ENCODE measurements at regions not wholly inside any gene's neighbourhood (a gene's known extent, or its start where the extent isn't known, plus 50 kb on each side); places are given as distances from the start of the nearest gene placed in this dataset.

DNA sequence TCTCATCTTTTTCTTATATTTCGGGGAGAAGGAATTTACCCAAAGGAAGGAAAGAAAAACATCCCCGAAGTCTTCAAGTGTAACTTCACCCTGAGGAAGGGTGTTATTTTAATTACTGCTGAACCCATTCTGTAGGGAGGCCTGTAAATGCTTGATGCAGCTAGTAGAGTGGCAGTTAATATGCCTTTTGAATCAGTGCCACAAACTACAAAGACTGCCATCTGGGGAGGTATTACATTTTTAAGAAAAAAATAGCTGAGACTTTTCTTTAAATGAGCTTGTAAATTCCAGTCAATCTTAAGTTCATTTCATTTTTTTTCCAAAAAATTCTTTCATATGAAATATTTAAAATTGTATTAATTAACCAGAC lies 233.1 kb upstream of the FERD3L start:
- H3K4ac ChIP-seq (replicated peaks; ENCODE audit: insufficient read length, low read depth, low read length) = no peak overlapping the region
- no peak overlapping the region for H3K23ac ChIP-seq (ENCODE audit: insufficient read length)
- H3K79me2 ChIP-seq (ENCODE audit: control insufficient read depth in 1 of 2, insufficient read depth in 2 of 2, low read length in 2 of 2) = no peaks in the 10 kb centered on the region
- H3K27me3 ChIP-seq (replicated peaks in 1 of 4; ENCODE audit: control insufficient read depth in 3 of 4, extremely low read depth in 1 of 4, insufficient read depth in 3 of 4, low read length in 3 of 4) = no peaks in the 10 kb centered on the region
- H4K91ac ChIP-seq (replicated peaks; ENCODE audit: insufficient read length, low read length) = no peak overlapping the region
- TF ChIP-seq EP300 (IDR thresholded peaks at IDR 0.05; ENCODE audit: borderline replicate concordance in 1 of 2, low read depth in 2 of 2, low read length in 2 of 2) (no peak), EGR1 (IDR thresholded peaks at IDR 0.05; ENCODE audit: borderline replicate concordance, low read depth, low read length) (no peak), TAF7 (optimal IDR thresholded peaks at IDR 0.05; ENCODE audit: borderline replicate concordance, low read depth, low read length) (no peak), BCL11A (IDR thresholded peaks at IDR 0.05; ENCODE audit: low read depth in 2 of 2, low read length in 2 of 2) (no peak), BACH1 (IDR thresholded peaks at IDR 0.05; ENCODE audit: low read length) (no peak), HDAC6 (IDR thresholded peaks at IDR 0.05; ENCODE audit: low read depth, low read length) (no peak), NANOG (IDR thresholded peaks at IDR 0.05; ENCODE audit: insufficient read depth, low read depth, low read length, poor library complexity, severe bottlenecking) (no peak), POLR2A (IDR thresholded peaks at IDR 0.05; ENCODE audit: control extremely low read depth in 1 of 2, low read depth in 2 of 2, low read length in 2 of 2) (no peak), CEBPB (IDR thresholded peaks at IDR 0.05; ENCODE audit: low read depth, low read length) (no peak)
- TF ChIP-seq, protein P1, sequence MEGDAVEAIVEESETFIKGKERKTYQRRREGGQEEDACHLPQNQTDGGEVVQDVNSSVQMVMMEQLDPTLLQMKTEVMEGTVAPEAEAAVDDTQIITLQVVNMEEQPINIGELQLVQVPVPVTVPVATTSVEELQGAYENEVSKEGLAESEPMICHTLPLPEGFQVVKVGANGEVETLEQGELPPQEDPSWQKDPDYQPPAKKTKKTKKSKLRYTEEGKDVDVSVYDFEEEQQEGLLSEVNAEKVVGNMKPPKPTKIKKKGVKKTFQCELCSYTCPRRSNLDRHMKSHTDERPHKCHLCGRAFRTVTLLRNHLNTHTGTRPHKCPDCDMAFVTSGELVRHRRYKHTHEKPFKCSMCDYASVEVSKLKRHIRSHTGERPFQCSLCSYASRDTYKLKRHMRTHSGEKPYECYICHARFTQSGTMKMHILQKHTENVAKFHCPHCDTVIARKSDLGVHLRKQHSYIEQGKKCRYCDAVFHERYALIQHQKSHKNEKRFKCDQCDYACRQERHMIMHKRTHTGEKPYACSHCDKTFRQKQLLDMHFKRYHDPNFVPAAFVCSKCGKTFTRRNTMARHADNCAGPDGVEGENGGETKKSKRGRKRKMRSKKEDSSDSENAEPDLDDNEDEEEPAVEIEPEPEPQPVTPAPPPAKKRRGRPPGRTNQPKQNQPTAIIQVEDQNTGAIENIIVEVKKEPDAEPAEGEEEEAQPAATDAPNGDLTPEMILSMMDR (IDR thresholded peaks at IDR 0.05; ENCODE audit: control extremely low read depth in 1 of 3, insufficient read depth in 1 of 3, low read depth in 1 of 3, low read length in 3 of 3) = no peak
- no peak overlapping the region for H3K9ac ChIP-seq (replicated peaks in 1 of 4; ENCODE audit: extremely low read depth in 1 of 4, low read depth in 3 of 4, low read length in 3 of 4)
- no peak overlapping the region for H2BK5ac ChIP-seq (ENCODE audit: low read depth, low read length)
- no peaks in the 10 kb centered on the region; a peak in 1 of 7 replicates for H3K4me1 ChIP-seq (replicated peaks in 1 of 4; ENCODE audit: control insufficient read depth in 3 of 4, insufficient read depth in 4 of 4, low read length in 3 of 4)
- H2BK120ac ChIP-seq (replicated peaks; ENCODE audit: low read depth, low read length) = no peak overlapping the region
- no peaks in the 10 kb centered on the region for H3K23me2 ChIP-seq (ENCODE audit: low read depth, low read length)
- no peak overlapping the region for H2AK5ac ChIP-seq (ENCODE audit: low read depth, low read length)
- no peak overlapping the region for H4K8ac ChIP-seq (ENCODE audit: extremely low read depth, insufficient read depth, low read length)
- no peaks in the 10 kb centered on the region for H3K36me3 ChIP-seq (ENCODE audit: control insufficient read depth in 2 of 4, insufficient read depth in 4 of 4, low read length in 3 of 4)
- no peak overlapping the region for H3K14ac ChIP-seq (ENCODE audit: insufficient read length)
- no peak overlapping the region for H3K27ac ChIP-seq (ENCODE audit: low read depth, low read length)
- no peak overlapping the region for H4K5ac ChIP-seq (ENCODE audit: insufficient read length, low read depth, low read length)
- no peak overlapping the region for H2BK15ac ChIP-seq (ENCODE audit: low read length)
- no peak overlapping the region for H2BK12ac ChIP-seq (ENCODE audit: low read depth, low read length)
- no peak overlapping the region for H3K4me2 ChIP-seq (ENCODE audit: insufficient read depth in 1 of 2, low read depth in 2 of 2, low read length in 2 of 2)
- DNase-seq (ENCODE audit: low read depth in 1 of 2, low spot score in 2 of 2) = no peak
- no peak overlapping the region for H3K56ac ChIP-seq (replicated peaks; ENCODE audit: insufficient read length, low read depth, low read length)
- peak overlapping the region; percentile 81; the same call in 1 of the 2 replicates for H2AFZ ChIP-seq (ENCODE audit: low read length)
- H3K9me3 ChIP-seq (ENCODE audit: insufficient read depth in 2 of 2, low read depth in 1 of 2, low read length in 1 of 2) = peaks cover 0 to 5% of the 10 kb centered on the region in 2 experiments; a peak in 1 of 4 replicates
- POLR2A ChIA-PET (ENCODE audit: partially characterized antibody) = no interaction called here
- H4K20me1 ChIP-seq (replicated peaks in 1 of 2; ENCODE audit: control insufficient read depth in 1 of 2, insufficient read depth in 2 of 2, low read length in 2 of 2) = no peaks in the 10 kb centered on the region
- H3K18ac ChIP-seq (ENCODE audit: extremely low read depth, low read length) = no peak overlapping the region
- 84% methylated on average over 2 of the region's 2 CpGs; no CpG with 5 or more reads in 1 of the 2 experiments for WGBS, 2 experiments (ENCODE audit: extremely low coverage in 1 of 2, insufficient coverage in 1 of 2, insufficient read length in 1 of 2, insufficient replicate concordance in 2 of 2, low coverage in 1 of 2, low lambda C conversion rate in 2 of 2, missing lambda C conversion rate in 1 of 2)
- no peak overlapping the region for H3K4me3 ChIP-seq (ENCODE audit: extremely low read depth in 1 of 4, insufficient read depth in 2 of 4, low read depth in 3 of 4, low read length in 4 of 4)
- no peaks in the 10 kb centered on the region for H3K79me1 ChIP-seq (ENCODE audit: low read depth, low read length)
- CTCF ChIA-PET (ENCODE audit: partially characterized antibody) = interaction anchor here (0.6 kb wide), 1 partner anchor 100 kb away, joined by 3 read pairs; no protein-coding TSS in a partner anchor
- no peak overlapping the region for H2BK20ac ChIP-seq (ENCODE audit: low read length)
- no peak for FAIRE-seq

All from H1 (cell line).